A673 (cell line): ENCODE measurements at regions not wholly inside any gene's neighbourhood (a gene's known extent, or its start where the extent isn't known, plus 50 kb on each side); places are given as distances from the start of the nearest gene placed in this dataset.

Source experiments
- BruUV-seq: library from RNA; stranded (reverse); fragments of 400-500 nt; replicated peaks from 2 replicates; lab custom pipeline; 2021; lab: Mats Ljungman, UMichigan
- CTCF ChIA-PET: fragments of 300-600 bp; sonication (Branson Sonifier 250); formaldehyde crosslinking; loops from one replicate; lab custom pipeline; 2022; ENCODE audit warnings: antibody characterized with exemption; lab: Charles Lee
- POLR2A ChIA-PET: fragments of 300-600 bp; sonication (Branson Sonifier 250); formaldehyde crosslinking; loops from one replicate; lab custom pipeline; 2022; ENCODE audit warnings: antibody characterized with exemption; ENCODE audit not compliant: low non-redundant PET; lab: Charles Lee
- DNase-seq: peaks from one replicate; pipeline ENCODE4 v3.0.0-alpha.2; 2015; ENCODE audit warnings: low spot score
- H3K27ac ChIP-seq: fragments of 200-600 bp; sonication (generic); 2 replicates; pipeline ENCODE4 v1.5.1; 2016; ENCODE audit warnings: mixed run types, low read depth, mild to moderate bottlenecking, mixed read lengths, antibody characterized with exemption, low read length; ENCODE audit not compliant: poor library complexity, severe bottlenecking
- H3K27me3 ChIP-seq: fragments of 200-600 bp; sonication (generic); replicated peaks from 2 replicates; pipeline ENCODE4 v1.6.1; 2017; ENCODE audit warnings: mixed run types, low read depth, mild to moderate bottlenecking, mixed read lengths, antibody characterized with exemption, low read length; ENCODE audit not compliant: insufficient read depth, poor library complexity
- H3K36me3 ChIP-seq: fragments of 200-600 bp; sonication (generic); 2 replicates; pipeline ENCODE4 v1.6.1; 2016; ENCODE audit warnings: mixed run types, mild to moderate bottlenecking, mixed read lengths, antibody characterized with exemption, low read length; ENCODE audit not compliant: insufficient read depth, poor library complexity, severe bottlenecking
- H3K4me1 ChIP-seq: fragments of 200-600 bp; sonication (generic); 2 replicates; pipeline ENCODE4 v1.6.1; 2017; ENCODE audit warnings: mixed run types, mild to moderate bottlenecking, mixed read lengths, antibody characterized with exemption, low read length; ENCODE audit not compliant: insufficient read depth, poor library complexity, severe bottlenecking
- H3K4me3 ChIP-seq: fragments of 200-600 bp; sonication (generic); 2 replicates; pipeline ENCODE4 v1.5.1; 2016; ENCODE audit warnings: low read depth, mixed run types, mild to moderate bottlenecking, mixed read lengths, low read length; ENCODE audit not compliant: poor library complexity, severe bottlenecking
- H3K9me3 ChIP-seq: fragments of 200-600 bp; sonication (generic); 2 replicates; pipeline ENCODE4 v1.6.1; 2016; ENCODE audit warnings: mixed run types, low read depth, mild to moderate bottlenecking, mixed read lengths, antibody characterized with exemption, low read length; ENCODE audit not compliant: poor library complexity, severe bottlenecking
- CTCF ChIP-seq: fragments of 300-800, 200-600 bp; sonication (generic); conservative IDR thresholded peaks from 2 replicates; pipeline ENCODE4 v1.5.1; 2017; ENCODE audit warnings: low read depth, mild to moderate bottlenecking, antibody characterized with exemption, low read length, moderate library complexity, mixed read lengths
- EZH2 ChIP-seq: fragments of 200-600 bp; sonication (generic); IDR thresholded peaks from 2 replicates; pipeline ENCODE4 v1.6.1; 2017; ENCODE audit warnings: borderline replicate concordance, low read depth, mild to moderate bottlenecking, mixed read lengths, antibody characterized with exemption, low read length; ENCODE audit not compliant: poor library complexity, severe bottlenecking
- intact Hi-C: fragments of 100-400 bp; cut with micrococcal nuclease; formaldehyde crosslinking; loops from one replicate; pipeline ENCODE4 v1.10.0; 2022; ENCODE audit not compliant: unreplicated experiment

- Histone ChIP-seq H3K36me3 (no peaks in the 10 kb centered on the region), H3K9me3 (no peaks in the 10 kb centered on the region), H3K4me3 (no peak overlapping the region), H3K27me3 (no peaks in the 10 kb centered on the region), H3K27ac (no peak overlapping the region), H3K4me1 (no peaks in the 10 kb centered on the region)
- TF ChIP-seq CTCF (no peak), EZH2 (no peak)
- ChIA-PET CTCF (no interaction called here), POLR2A (no interaction called here)
- intact Hi-C loops = no loop called here
- BruUV-seq = no TSS peak
- DNase-seq = no peak
Observed at GRCh38 chr16:73116576-73116975, 68.6 kb upstream of the ZFHX3 start.

GRCh38 chr16:73113336-73113735 is 65.4 kb upstream of the ZFHX3 start:
- BruUV-seq = no TSS peak
- no peak overlapping the region for H3K27ac ChIP-seq
- no peaks in the 10 kb centered on the region for H3K36me3 ChIP-seq
- no peaks in the 10 kb centered on the region for H3K9me3 ChIP-seq
- ChIA-PET CTCF (no interaction called here), POLR2A (no interaction called here)
- intact Hi-C loops = no loop called here
- H3K4me1 ChIP-seq = no peaks in the 10 kb centered on the region
- no peaks in the 10 kb centered on the region for H3K27me3 ChIP-seq
- H3K4me3 ChIP-seq = no peak overlapping the region
- TF ChIP-seq CTCF = no peak
- no peak for TF ChIP-seq EZH2
- peak; percentile 14 for DNase-seq

- intact Hi-C loops = no loop called here
- POLR2A ChIA-PET = no interaction called here
- Histone ChIP-seq H3K9me3 (no peaks in the 10 kb centered on the region), H3K4me1 (no peaks in the 10 kb centered on the region), H3K4me3 (no peak overlapping the region), H3K27me3 (no peaks in the 10 kb centered on the region), H3K27ac (no peak overlapping the region), H3K36me3 (no peaks in the 10 kb centered on the region)
- DNase-seq = no peak
- TF ChIP-seq CTCF (no peak), EZH2 (no peak)
- CTCF ChIA-PET = no interaction called here
- no TSS peak for BruUV-seq
Observed at GRCh38 chr16:73108195-73108963, 60.5 kb upstream of the ZFHX3 start.
